GM18505 (cell line): ENCODE measurements at regions not wholly inside any gene's neighbourhood (a gene's known extent, or its start where the extent isn't known, plus 50 kb on each side); places are given as distances from the start of the nearest gene placed in this dataset.

ENCODE experiments used
- ATAC-seq: cut with Tn5 transposase; IDR thresholded peaks from one replicate; pipeline ENCODE4 v1.9.1; 2021; ENCODE audit not compliant: unreplicated experiment
- POLR2A ChIP-seq: IDR thresholded peaks from 4 replicates; pipeline ENCODE4 v1.6.1; 2011; ENCODE audit warnings: borderline replicate concordance; ENCODE audit not compliant: insufficient read depth, insufficient read length; ENCODE audit errors: extremely low read depth

DNA sequence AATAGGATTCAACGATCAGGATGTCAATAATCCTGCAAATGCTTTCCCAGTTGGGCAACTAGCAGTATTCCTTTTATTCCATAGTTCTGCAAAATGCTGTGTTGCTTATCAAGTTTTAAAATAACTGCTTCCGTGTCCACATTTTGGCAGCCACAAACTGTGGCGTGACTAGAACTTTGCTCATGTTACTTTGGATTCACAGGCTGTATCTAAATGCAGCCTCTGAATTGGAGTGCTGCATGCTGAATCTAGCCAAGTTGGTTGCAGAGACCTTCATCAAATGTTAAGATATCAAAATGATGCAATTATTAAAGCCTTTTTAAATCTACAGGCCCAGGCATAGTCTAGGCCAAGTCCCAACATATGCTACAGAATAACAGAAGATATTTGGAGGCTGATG lies 249.2 kb downstream of the NR2F1-AS1 start:
- ATAC-seq, result no peak
- TF ChIP-seq POLR2A, result no peak

DNA sequence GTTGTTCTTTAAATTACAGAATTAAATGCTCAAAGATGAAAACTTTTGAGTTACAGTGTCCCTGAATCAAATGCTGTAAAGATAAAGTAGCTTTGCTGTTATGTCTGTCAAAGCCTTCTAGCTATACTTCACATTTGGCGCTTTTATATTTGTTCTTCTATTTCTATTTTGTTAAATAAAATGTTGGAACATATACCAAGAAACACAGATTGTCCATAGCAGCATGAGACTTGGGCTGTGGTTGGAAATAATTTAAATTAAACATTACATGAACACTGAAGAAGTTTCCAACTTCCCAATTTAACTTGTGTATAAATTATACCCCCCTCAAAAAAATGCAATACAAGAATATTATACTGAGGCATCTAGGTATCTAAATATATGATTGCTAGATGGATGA lies 249.8 kb downstream of the NR2F1-AS1 start:
- no peak for TF ChIP-seq POLR2A
- ATAC-seq, result no peak

DNA sequence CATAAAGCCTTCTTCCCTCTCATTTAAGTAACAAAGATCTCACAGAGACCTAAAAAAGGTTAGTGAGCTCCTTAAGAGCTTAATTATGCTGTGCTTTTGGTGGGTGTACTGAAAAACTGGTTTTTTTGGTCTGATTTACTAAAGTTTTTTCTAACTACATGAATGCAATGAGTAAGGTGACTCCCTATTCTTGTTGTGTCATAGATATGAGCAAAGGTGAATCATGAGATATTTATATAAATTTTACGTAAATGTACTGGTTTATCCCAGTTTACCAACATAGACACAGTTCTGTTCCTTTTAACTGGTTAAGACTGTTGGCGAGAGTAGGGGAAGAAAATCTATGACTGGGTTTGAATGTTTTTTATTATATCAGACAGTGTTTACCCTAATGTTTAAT lies 250.5 kb downstream of the NR2F1-AS1 start:
- ATAC-seq, result no peak
- TF ChIP-seq POLR2A, result no peak

GRCh38 chr5:93329756-93330155 lies 251.3 kb downstream of the NR2F1-AS1 start:
- TF ChIP-seq POLR2A, result no peak
- no peak for ATAC-seq

DNA sequence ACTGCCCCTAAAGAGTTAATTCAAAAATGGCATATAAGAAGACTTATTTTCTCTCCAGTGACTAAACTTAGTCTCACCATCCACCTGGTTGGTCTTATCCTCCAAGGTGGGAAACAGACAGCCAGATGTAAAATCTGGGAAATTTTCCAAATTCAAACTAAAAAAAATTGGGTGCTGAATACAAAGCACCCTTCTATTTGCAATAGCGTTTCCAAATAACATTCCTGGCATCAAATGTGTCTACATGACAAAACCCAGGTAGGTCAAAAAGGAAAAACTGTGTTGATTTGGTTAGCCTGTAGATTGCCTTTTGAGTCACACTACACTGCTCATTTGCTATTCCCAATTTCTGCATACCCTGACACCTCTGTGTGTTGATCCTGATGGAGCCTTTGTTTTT lies 252.2 kb downstream of the NR2F1-AS1 start:
- no peak for ATAC-seq
- no peak for TF ChIP-seq POLR2A

GRCh38 chr5:93327605-93328004 lies 253.4 kb downstream of the NR2F1-AS1 start:
- ATAC-seq, result no peak
- no peak for TF ChIP-seq POLR2A

DNA sequence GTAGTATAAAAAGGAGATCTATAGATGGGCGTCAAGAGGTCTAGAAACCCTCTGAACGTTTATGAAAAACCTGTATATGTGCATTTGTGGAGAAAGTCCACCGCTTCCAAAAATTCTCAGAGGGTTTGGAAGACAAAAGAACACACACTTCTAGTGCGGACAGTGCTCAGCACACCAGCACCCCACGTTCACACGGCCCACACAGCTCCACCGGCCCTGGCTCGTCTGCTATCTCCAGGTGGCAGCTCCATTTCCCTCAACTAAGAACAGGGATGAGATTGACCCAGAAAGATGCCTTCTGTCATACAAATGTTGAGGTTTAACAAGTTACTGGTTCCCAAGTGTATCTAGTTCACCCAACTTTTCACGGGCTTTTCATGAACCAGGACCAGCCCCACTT lies 255.1 kb downstream of the NR2F1-AS1 start:
- TF ChIP-seq POLR2A, result no peak
- ATAC-seq, result no peak

DNA sequence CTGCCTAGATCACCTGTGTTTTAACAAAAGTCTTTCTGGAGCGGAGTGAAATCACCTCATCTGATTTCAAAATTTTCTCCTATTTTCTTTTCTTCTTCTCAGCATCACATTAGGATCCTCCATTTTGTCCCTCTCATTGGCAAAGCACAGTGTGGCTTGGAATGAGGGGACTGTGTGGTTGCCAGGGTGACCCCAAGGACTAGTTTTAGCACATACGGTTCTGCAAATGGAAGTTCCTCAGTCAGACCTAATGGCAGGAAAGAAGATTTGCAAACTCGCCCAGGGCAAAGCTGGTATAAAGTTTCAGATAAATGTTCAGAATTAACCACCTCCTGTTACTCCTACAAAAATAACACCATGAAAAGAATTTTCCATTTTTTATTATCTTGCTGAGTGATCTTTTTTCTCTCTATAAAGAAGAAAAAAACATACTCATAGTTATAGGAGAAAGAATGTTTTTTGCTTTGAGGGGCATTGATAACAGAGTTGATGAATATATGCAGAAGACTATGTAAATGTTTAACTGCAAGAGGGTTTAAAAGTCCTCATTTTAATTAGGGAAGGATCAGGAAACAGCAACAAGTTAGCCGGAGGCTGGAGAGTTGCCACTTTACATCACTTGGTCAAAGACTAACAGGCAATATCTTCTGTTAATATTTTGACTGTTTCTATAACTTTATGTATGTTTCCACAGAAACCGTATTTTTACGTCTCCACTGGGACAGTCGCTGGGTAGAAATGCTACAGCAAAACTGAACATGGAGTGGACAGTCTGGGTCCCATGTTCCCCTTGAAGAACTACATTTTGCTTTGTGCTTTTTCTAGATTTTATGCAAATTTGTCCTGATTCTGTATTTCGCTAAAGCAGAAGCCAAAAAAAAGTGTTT lies 257.8 kb downstream of the NR2F1-AS1 start:
- ATAC-seq, result no peak

DNA sequence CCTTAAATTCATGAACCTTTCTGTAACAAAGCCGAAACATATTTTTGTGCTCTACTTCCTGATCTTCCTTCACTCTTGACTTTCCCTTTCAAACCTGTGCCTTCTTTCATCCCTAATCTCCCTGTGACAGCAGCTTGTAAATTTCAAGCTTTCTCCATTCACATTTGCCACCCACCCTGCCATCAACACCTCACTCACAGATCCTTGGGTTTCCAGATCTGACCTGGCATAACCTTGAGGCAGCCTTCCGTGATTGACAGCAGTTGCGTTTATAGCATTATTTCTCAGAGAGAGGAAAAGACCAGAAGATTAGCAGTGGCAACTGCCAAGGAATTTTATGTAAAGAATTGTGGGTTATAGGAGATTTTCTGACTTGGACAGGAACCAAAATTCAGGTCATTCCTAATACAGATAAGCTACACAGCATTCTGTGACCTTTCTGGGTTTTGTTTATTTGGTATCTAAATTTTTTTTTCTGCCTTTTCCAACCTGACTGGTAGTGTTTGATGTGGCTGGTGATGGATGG lies 260.0 kb downstream of the NR2F1-AS1 start:
- TF ChIP-seq POLR2A, result no peak
- no peak for ATAC-seq

More for the DNA sequence above, 257.8 kb downstream of the NR2F1-AS1 start:
- TF ChIP-seq POLR2A, result no peak

- no peak for TF ChIP-seq POLR2A
- ATAC-seq, result no peak
Observed at GRCh38 chr5:93313672-93314071, 267.3 kb downstream of the NR2F1-AS1 start.

GRCh38 chr5:93311881-93312280 lies 269.1 kb downstream of the NR2F1-AS1 start:
- no peak for TF ChIP-seq POLR2A
- no peak for ATAC-seq

GRCh38 chr5:93307557-93307956 lies 273.5 kb downstream of the NR2F1-AS1 start:
- TF ChIP-seq POLR2A, result no peak
- no peak for ATAC-seq

GRCh38 chr5:93305984-93306383 lies 275.0 kb downstream of the NR2F1-AS1 start:
- no peak for TF ChIP-seq POLR2A
- ATAC-seq, result no peak
